Muscle layer of colon (tissue), 2 donors: ENCODE measurements at regions not wholly inside any gene's neighbourhood (a gene's known extent, or its start where the extent isn't known, plus 50 kb on each side); places are given as distances from the start of the nearest gene placed in this dataset.

Experiments used
- H3K27ac ChIP-seq: one replicate; pipeline ENCODE4 v1.7.0; 2013; ENCODE audit warnings: low read depth, mild to moderate bottlenecking, low read length, moderate library complexity
- H3K27me3 ChIP-seq, 2 donors: one replicate each; pipeline ENCODE4 v1.7.0; 2013; ENCODE audit warnings: low read length in 2 of 2, mild to moderate bottlenecking in 2 of 2; ENCODE audit not compliant: insufficient read depth in 2 of 2, control insufficient read depth in 1 of 2
- H3K36me3 ChIP-seq: one replicate; pipeline ENCODE4 v1.7.0; 2013; ENCODE audit warnings: mild to moderate bottlenecking, low read length; ENCODE audit not compliant: insufficient read depth
- H3K4me1 ChIP-seq: one replicate; pipeline ENCODE4 v1.7.0; 2013; ENCODE audit warnings: mild to moderate bottlenecking, low read length; ENCODE audit not compliant: insufficient read depth
- H3K4me3 ChIP-seq, 2 donors: one replicate each; pipeline ENCODE4 v1.7.0; 2013; ENCODE audit warnings: low read length in 2 of 2, low read depth in 1 of 2, mild to moderate bottlenecking in 1 of 2, moderate library complexity in 1 of 2
- H3K9ac ChIP-seq: one replicate; pipeline ENCODE4 v1.7.0; 2013; ENCODE audit warnings: low read length
- H3K9me3 ChIP-seq: one replicate; pipeline ENCODE4 v1.7.0; 2013; ENCODE audit warnings: mild to moderate bottlenecking, low read length
- donor health status: abdominal sarcoma.
- donor health status: Adenocarcinoma of cecum.

- Histone ChIP-seq H3K9me3 (no peaks in the 10 kb centered on the region), H3K4me1 (peaks cover 13% of the 10 kb centered on the region), H3K36me3 (no peaks in the 10 kb centered on the region), H3K27me3 (no peaks in the 10 kb centered on the region), H3K9ac (no peak overlapping the region), H3K27ac (no peak overlapping the region), H3K4me3 (no peak overlapping the region)
Measured at GRCh38 chr14:65354715-65355114, 57.8 kb upstream of the FUT8 start.

DNA sequence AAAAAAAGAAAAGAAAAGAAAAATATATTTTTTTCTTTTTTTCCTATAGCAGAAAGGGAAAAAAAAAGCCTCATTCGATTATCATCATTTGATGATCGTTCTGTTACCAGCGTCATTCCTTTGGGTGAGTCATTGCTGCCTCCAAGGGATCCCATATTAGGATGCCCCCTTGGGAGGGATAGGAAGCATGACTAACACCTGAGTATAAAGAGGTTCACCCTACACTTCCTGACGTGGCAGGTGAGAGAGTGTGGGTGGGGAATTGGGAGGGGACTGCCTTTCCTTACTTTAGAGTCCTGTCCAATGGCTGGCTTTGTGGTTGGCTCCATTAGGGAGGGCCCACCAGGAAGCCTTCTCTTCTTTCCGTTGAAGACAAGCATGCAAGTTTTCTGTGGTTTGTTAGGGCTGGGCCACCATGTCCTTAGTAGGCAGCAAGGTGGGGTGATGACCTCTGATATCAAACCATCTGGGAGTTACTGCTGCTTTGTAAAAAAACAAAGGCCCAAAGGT, 56.1 kb upstream of the FUT8 start:
- Histone ChIP-seq H3K27me3 (no peaks in the 10 kb centered on the region), H3K4me3 (no peak overlapping the region), H3K36me3 (no peaks in the 10 kb centered on the region), H3K27ac (no peak overlapping the region), H3K4me1 (peaks cover 22% of the 10 kb centered on the region), H3K9ac (no peak overlapping the region), H3K9me3 (no peaks in the 10 kb centered on the region)

DNA sequence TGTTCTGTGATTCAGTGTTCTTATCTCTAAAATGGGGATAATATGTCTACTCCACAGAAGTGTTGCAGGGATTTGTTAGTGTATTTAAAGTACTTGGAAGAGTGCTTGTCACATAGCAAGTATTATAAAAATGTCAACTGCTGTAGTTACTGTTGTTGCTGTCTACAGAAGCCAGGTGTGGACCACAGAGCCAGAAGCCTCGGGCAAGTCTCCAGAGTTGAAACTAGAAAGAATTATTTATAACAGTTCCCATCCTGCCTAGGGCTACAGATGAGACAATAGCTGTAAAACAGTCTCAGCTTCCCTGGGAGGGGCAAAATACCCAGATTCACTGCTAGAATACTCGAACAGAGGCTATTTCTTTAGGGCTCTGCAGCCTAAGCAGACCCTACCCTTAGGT, 55.4 kb upstream of the FUT8 start:
- no peaks in the 10 kb centered on the region for H3K27me3 ChIP-seq
- H3K4me1 ChIP-seq = peaks cover 26% of the 10 kb centered on the region
- no peak overlapping the region for H3K4me3 ChIP-seq
- no peak overlapping the region for H3K27ac ChIP-seq
- no peaks in the 10 kb centered on the region for H3K36me3 ChIP-seq
- H3K9me3 ChIP-seq = no peaks in the 10 kb centered on the region
- no peak overlapping the region for H3K9ac ChIP-seq

DNA sequence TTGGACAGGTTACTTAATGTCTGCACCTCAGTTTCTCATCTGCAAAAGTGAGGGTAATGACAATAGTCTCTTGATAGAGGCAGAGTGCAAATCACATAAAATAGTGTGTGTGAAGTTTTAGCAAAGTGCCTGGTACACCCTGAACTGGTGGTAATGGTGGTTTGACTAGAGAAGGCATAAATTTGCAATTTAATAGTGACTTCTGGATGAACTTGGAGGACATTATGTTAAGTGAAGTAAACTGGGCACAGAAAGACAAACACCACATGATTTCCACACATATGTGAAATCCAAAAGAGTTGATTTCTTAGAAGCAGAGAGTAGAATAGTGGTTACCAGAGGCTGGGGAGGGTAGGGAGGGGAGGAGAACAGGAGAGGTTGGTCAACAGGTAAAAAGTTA, 54.8 kb upstream of the FUT8 start:
- Histone ChIP-seq H3K27me3 (no peaks in the 10 kb centered on the region), H3K9me3 (no peaks in the 10 kb centered on the region), H3K9ac (no peak overlapping the region), H3K27ac (no peak overlapping the region), H3K4me1 (peaks cover 26% of the 10 kb centered on the region), H3K36me3 (no peaks in the 10 kb centered on the region), H3K4me3 (no peak overlapping the region)

GRCh38 chr14:65359503-65359902, 53.0 kb upstream of the FUT8 start:
- H3K36me3 ChIP-seq = no peaks in the 10 kb centered on the region
- H3K27ac ChIP-seq = no peak overlapping the region
- no peak overlapping the region for H3K9ac ChIP-seq
- no peaks in the 10 kb centered on the region for H3K9me3 ChIP-seq
- no peaks in the 10 kb centered on the region for H3K27me3 ChIP-seq
- no peak overlapping the region for H3K4me3 ChIP-seq
- H3K4me1 ChIP-seq = peaks cover 26% of the 10 kb centered on the region

- H3K4me1 ChIP-seq = peaks cover 26% of the 10 kb centered on the region
- no peaks in the 10 kb centered on the region for H3K36me3 ChIP-seq
- no peaks in the 10 kb centered on the region for H3K27me3 ChIP-seq
- no peak overlapping the region for H3K9ac ChIP-seq
- H3K9me3 ChIP-seq = no peaks in the 10 kb centered on the region
- H3K4me3 ChIP-seq = no peak overlapping the region
- H3K27ac ChIP-seq = no peak overlapping the region
Measured at GRCh38 chr14:65360144-65360784, 52.3 kb upstream of the FUT8 start.

DNA sequence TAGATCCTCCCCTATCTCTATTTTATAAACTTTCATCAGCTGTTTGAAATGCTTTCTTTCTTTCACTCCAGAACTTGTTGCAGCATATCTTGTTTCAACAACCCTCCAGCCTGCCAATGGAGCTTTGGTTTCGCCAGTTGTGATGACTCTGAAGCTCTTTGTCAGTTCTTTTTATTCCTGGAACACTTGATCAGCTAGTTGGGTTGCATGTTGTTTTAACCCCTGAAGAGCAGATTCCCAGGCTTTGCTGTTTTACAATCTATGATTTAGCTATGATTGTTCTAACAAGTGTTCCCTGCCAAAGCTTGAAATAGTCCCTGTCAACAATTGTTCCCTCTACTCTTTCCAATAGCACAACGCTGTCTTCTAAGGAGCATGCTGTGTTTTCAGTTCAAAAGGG, 50.6 kb upstream of the FUT8 start:
- peaks cover 26% of the 10 kb centered on the region for H3K4me1 ChIP-seq
- H3K9ac ChIP-seq = no peak overlapping the region
- no peaks in the 10 kb centered on the region for H3K27me3 ChIP-seq
- H3K9me3 ChIP-seq = no peaks in the 10 kb centered on the region
- H3K27ac ChIP-seq = no peak overlapping the region
- no peaks in the 10 kb centered on the region for H3K36me3 ChIP-seq
- no peak overlapping the region for H3K4me3 ChIP-seq
